Stimulated activated naive CD8-positive, alpha-beta T cell treated with anti-CD3 and anti-CD28 coated beads, Interleukin-15, Interleukin-2, amounts not matched to agents 100 U/mL and 50 U/mL, for 24 hours (primary cell): ENCODE measurements at regions not wholly inside any gene's neighbourhood (a gene's known extent, or its start where the extent isn't known, plus 50 kb on each side); places are given as distances from the start of the nearest gene placed in this dataset.
"Not testable (repeated sequence)": the region's sequence is repeated elsewhere in the genome, so short reads cannot be mapped to it uniquely, and the experiment has no call there.

Experiments
- ATAC-seq: fragments of 150-1000 bp; cut with Tn5 transposase; one replicate; pipeline ENCODE4 v1.10.0; 2021
- DNase-seq: peaks from one replicate; pipeline ENCODE4 v3.0.0; 2021

DNA sequence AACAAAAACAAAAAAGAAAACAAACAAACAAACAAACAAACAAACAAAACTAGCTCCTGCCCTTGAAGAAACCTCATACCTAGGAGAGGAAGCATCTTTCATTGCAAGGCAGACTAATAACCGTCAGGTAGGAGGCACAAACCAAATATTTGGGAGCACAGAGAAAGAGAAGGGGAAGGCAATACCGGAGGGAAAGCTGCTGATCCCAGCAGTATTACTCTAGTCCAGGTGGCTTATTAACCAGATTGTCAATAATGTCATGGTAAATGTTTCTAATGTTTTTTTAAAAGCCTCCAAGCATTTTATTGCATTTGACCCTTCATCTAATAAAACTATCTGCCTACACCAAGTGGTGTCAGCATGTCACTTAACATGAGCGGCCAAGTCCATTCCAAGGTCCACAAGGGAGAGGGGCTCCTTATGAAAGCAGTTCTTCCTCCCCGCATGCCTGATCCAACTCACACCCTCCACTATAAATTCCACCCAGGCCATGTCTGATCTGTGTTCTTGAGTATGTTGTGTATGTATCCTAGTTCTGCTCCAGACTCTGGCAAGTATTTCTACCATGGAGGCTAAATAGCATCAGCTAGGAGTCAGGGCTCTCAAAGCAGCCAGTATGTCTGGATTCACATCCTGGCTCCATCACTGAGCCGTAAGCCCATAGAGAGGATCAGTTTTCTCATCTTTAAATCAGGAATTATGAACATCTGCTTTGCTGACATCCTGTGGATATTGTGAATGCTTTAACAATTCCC lies 208.1 kb upstream of the TENM4 start:
- DNase-seq, result no peak
- no peak for ATAC-seq

DNA sequence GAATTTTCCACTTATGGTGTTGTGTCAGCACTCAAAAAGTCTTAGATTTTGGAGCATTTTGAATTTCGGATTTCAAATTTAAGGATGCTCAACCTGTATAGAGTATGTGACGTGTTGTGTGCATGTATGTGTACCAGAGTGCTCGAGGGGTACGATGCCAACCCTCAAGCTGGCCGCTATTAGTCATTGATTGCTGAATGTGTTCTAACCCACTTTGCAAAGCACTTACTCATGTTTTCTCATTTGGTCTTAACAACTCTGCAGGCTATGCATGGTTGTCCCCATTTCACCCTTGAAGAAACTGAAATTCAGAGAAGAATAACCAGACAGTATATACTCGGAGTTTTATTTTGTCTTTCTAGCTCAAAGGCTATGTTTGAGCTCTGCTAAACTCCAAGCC lies 196.4 kb upstream of the TENM4 start:
- ATAC-seq, result no peak
- no peak for DNase-seq

DNA sequence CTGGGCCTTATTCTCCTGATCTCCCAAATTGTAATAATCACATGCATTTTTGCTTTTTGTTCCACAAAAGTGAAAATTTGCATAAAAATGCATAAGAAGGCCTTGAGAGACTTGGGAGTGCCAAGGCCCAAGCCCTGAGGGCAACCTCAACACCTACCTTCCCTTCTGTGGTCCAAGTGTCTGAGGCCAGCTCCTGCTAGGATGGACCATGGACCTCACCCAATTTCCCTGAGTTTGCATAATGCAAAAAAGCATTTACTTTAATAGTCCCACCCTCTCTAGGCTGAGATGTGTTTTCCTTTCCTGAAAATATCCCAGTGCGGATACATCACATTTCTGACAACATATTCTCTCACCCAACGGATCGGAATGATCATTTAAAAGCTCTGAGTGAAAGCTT lies 194.1 kb upstream of the TENM4 start:
- ATAC-seq, result no peak
- no peak for DNase-seq

DNA sequence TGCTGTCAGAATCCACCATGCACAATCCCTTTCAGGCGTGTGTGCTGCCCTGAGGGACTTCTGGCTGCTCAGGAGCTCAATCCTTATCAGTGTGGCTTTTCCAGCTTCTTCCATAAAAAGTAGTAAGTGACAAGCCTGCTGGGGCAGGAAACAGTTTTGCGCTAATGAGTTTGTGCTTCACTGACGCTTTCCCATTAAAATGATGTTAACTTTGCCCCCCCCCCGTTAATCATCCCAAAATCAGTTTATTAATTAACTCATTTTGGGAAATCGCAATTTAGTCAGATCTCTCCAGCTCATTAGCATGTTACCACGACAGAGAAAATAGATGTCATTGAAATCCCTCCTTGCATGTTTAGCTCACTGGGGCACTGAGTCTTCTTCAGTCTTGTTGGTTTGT lies 186.5 kb upstream of the TENM4 start:
- no peak for ATAC-seq
- no peak for DNase-seq

DNA sequence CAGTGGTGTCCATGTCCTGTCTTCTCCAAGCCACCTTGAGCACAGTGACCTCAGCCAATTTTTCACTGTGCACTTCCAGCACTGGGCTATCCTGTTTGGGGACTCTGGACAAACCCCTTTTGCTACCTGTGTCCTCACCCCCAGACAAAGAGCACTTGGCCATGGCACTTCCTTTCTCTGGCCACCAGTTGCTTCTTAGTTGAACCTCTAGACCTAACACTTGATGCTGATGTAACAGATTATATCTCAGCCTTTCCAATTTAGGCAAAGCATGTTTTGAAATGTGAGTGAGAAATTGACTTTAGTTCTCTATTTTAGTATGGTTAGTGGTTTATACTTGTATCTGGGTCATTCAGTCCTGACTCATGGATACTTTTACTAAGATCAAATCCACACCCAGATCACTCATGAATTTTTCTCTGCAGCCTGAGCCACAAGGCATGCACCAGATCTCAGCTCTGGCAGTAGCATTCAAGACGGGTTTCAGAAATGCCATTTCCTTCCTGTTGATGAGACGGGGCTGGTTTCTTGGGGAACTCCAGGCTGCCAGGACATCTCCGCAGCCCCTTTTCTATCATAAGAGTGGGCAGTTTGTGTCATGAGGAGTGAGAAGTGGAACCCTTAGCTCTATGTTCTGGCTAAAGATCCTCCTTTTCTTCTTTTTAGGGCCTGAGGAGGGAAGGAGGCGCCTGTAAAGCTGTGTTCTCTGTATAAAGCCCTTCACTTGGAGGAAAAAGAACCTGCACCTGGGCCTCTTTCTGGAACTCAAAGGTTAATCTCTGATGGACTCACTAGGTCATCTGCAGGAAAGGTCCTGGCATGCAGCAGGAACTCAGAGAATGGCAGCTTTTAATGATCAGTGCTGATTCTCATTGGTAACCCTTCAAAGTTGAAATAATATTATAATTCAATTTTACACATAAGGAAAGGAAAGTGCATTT lies 185.6 kb upstream of the TENM4 start:
- no peak for DNase-seq
- ATAC-seq, result no peak

DNA sequence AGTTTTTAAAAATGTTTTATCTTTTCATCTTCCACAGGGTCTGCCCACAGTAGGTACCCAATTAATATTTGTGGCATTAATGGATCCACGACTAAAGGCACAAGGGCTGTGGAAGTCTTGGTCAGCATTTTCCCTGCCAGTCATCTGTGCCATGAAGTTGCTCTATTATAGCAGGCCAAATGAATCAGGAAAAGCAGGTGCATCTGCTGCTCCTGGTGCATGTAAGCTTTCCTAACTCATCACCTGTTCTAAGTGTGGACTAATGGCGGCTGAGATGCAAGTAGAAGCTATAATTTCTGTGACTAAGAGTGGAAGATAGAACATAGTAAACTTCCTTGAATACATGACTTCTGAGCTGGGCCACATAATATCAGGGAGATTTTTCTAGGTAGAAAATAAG lies 182.5 kb upstream of the TENM4 start:
- DNase-seq (no peak), ATAC-seq (no peak)

DNA sequence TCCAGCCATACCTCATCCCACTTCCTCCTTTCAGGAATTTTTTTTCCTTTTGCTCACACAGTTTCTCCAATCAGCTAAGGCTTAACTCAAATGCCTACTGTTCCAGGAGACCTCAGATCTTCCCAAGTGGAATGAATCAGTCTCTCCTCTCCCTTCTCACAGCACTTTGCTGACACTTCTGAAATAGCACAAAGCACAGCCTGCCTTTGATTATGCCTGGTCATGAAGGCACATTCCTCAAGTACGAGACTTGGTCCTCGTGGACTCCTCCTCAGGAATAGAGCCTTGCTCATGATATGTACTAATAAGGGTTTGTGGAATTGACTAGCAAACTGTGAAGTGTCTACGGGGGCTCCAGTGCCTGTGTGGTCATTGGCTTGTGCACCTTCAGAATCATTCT lies 176.7 kb upstream of the TENM4 start:
- DNase-seq (no peak), ATAC-seq (no peak)

DNA sequence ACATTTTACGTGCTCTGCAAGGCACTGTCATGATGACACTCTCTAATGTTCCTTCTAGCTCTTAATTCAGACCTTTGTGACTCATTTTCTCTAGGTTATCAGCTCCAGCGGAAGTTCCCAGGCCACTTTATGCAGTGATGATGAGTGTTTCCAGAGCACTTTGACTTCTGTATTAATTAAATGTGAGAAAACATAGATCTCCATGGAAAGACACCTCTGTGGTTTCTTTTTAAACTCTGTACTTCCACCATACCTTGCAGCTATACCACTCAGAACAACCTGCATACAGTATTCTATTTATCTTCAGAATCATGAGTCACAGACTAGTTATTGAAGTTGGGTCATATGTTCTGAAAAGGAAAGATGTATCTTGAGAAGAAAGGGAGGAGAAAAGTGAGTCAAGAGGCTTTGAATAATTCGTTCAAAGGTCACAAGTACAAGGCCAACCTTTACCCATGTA lies 175.6 kb upstream of the TENM4 start:
- no peak for DNase-seq
- no peak for ATAC-seq

DNA sequence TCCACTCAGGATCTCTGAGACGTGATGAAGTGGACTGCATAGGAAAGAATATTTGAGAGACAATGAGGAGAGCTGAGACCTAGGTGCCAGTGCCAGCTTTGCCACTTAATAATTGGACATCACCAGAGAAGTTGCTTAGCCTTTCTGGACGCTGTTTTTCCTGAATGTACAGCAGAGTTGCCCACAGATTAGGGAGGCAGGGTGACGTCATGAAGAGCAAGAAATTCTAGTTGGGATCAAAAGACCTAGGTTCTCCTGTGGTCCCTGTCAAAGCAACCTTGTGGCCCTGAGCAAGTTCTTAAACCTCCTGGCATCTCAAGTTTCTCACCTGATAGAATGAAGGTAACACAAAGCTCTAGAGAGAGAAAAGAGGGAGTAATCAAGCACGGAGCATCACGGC lies 174.6 kb upstream of the TENM4 start:
- DNase-seq (no peak), ATAC-seq (no peak)

DNA sequence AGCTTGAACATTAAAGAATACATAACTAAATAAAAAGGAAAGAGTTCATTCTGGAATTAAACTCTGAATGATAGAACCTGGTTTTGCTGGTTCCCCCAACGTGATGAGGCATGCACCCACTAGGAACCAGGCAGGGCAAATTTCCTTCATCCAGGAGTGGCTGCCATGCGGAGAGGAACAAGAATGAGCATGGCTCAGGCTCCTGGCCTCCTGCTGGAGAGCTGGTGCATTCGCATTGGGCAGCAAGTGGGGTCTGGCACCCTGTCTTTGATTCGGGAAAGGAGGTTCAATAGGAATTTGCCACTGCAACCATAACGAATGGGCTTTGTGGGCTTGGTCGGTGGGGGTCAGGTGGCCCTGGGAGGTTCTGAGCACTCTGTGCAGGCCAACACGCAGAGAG lies 169.8 kb upstream of the TENM4 start:
- ATAC-seq, result no peak
- no peak for DNase-seq

DNA sequence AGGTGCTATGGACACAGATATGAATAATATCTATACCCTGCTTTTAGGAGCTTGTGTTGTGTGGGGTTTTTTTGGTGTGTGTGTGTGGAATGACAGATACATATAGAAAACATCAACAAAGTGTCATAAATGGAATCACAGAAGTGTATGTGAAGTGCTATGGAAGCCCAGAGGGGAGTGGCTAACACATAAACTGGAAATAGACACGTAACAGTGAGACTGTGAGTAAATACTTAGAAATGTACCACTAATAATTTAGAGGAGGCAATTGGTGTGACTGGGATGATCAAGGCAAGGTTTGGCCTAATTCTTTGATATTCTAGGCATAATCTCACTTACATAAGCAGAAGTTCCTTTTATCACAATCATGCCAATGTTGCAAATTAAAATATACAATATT lies 169.3 kb upstream of the TENM4 start:
- DNase-seq (no peak), ATAC-seq (no peak)

DNA sequence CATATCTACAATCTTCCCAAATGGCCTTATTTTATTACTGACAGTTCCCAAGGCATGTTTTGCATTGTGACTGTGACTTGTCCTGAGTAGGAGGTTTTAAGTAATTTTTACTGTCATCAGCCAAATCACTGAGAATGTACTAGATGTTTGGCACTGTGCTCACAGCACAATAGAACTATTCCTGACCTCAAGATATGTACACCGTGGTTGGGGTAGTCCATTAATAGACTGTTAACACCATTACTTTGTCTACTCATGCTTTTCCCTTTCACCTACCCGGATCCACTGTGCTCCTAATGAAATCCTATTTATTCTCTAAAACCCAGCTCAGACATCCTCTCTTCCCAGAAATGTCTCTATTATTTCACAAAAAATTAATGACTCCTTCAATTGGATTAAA lies 168.7 kb upstream of the TENM4 start:
- ATAC-seq (no peak), DNase-seq (no peak)

DNA sequence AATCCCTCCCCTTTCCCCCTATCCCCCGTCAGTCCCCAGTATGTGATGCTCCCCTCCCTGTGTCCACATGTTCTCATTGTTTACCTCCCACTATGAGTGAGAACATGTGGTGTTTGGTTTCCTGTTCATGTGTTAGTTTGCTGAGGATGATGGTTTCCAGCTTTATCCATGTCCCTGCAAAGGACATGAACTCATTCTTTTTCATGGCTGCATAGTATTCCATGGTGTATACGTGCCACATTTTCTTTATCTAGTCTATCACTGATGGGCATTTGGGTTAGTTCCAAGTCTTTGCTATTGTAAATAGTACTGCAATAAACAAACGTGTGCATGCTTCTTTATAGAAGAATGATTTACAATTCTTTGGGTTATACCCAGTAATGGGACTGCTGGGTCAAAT lies 165.6 kb upstream of the TENM4 start:
- ATAC-seq, DNase-seq: not testable (repeated sequence)

DNA sequence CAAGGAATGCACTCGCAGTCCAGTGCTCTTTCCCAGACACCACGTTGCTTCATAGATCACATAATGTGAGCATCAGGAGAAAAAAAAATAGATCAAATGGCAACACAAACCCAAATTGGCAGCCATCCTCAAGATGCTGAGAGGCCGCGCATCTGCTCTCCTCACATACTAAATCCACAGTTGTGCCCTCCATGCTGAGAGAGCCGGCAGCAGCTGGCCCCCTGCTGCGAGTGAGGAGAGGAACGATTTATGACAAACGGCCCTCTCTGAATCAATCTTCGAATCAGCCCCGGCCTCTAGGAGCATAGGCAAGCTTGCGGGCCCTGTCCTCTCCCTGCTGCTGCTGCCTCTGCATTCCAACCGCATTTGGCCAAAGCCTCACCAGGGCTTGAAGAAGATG lies 159.9 kb upstream of the TENM4 start:
- DNase-seq, result no peak

DNA sequence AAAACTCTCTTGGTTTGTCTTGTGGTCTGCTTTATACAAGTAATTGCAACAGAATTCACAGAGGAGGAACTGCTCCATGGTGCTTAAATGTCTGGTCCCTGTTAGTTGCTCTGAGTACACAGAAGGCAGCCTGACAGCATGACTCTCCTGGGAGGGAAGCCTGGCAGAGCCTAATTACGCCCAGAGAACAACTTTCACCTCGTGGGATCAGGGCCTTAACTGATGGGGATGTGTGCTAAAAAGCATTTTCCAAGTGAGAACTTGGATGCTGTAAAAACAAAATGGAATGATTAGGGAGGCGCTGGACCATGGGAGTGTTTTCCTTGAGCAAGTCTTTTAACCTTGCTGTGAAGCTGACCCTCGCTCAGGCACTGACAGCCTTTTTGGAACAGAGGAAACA lies 154.0 kb upstream of the TENM4 start:
- DNase-seq (no peak), ATAC-seq (no peak)

More for the DNA sequence above, 159.9 kb upstream of the TENM4 start:
- ATAC-seq, result no peak

DNA sequence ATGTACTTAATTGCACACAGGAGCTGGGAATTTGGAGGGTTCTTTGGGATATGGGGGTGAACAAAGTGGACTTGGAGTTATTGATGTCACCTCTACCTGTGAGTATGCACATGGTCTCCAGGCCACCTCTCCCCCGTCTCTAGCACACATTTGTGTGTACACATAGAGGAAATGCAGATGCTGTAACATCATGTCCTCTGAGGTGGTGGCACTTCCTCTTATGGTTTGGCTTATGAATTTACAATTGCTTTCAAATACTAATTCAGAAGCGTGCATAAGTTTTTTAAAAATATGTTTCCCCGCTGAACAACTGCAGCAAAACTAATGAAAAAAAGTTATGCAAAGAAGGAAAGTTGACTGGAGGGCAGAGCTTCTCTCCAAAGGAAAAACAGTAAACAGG lies 152.0 kb upstream of the TENM4 start:
- no peak for ATAC-seq

DNA sequence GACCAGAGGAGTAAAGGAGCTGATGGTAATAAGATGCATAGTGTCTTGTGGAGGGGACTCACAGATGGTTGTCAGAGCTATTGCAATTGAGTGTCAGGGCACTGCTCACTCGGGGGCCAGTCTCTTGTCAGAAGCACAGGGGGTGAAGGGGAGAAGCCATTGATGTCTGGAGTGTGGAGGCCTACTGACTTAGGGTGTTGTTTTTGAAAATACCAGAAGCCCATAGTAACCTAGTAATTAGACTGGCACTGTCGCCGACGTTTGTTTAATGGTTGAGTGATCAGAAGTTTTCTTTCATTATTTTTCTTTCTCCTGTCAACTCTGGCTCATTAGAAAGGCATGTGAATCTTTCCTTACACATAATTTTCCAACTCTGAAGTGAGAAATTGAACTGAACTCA lies 151.6 kb upstream of the TENM4 start:
- no peak for DNase-seq
- no peak for ATAC-seq

More for the DNA sequence above, 152.0 kb upstream of the TENM4 start:
- DNase-seq, result no peak

DNA sequence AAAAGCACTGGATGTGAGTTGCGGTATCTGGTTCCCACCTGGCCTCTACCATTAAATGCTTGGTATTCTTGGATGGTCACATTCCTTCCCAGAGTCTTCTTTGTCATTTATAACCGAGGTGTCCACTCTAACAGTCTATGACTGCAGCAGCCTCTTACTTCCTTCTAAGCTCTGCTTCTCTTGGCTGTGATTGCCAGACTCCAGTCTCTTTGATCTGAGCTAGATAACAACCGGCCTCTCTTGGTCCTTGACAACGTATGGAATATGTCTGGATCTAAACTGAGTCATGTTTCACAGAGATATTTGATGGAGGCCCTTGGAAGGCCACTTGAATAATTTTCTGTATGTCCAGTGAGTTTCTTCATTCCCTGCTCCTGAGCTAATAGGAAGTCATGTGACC lies 141.6 kb upstream of the TENM4 start:
- no peak for ATAC-seq
- no peak for DNase-seq

DNA sequence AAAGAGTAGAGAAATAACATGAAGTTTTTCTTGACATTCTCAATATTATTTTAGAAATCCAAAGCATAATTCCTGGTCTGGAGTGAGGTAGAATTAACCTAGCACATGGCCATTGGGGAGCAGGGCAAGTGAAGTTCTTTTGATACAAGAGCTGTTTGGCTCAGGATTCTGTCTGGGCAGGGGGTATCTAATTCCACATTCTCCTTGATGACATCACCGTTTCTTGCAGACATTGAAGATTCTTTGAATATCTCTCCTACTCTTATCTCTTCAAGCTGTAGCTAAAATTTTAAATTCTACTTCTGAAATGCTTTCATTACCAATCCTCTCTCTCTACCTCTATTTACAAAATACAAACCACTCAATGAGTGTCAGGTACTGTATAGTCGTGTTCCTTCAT lies 138.2 kb upstream of the TENM4 start:
- ATAC-seq, result no peak
- no peak for DNase-seq

DNA sequence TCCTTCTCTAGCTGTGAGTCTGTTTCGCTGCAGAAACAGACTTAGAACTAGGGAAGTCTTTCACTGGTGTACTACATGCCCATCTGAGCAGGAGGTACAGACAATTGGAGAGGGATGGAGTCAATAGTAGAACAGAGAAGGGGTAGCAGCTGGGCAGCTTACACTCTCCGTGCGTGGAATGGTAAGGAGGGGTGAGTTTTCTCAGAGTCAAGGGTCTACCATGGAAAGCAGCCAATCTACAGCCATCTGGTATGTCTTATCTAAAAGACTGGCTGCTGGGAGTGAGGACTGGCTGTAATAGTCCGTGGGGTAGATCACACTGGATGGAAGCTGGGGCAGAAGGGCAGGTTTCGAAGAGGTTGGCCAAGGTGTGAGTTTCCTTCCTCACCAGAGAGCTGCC lies 137.3 kb upstream of the TENM4 start:
- DNase-seq (no peak), ATAC-seq (no peak)

DNA sequence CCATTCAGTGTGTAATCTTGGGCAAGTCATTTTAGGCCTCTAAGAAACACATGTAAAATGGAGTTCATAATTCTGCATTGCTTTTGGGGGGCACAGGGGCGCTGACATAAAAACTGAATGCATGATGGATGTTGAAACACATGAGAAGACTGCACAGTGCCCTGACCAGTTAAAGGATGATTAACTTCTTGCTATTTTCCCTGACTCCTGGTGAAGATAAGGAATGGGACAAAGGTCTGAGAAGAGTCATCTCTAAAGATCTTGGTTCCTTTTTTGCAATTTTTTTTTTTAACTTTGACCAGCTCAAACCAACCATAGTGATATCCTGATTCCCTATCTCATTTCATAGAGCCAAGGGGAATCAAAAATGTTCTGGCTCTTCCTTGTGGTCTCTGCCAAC lies 134.9 kb upstream of the TENM4 start:
- no peak for ATAC-seq
- DNase-seq, result no peak

DNA sequence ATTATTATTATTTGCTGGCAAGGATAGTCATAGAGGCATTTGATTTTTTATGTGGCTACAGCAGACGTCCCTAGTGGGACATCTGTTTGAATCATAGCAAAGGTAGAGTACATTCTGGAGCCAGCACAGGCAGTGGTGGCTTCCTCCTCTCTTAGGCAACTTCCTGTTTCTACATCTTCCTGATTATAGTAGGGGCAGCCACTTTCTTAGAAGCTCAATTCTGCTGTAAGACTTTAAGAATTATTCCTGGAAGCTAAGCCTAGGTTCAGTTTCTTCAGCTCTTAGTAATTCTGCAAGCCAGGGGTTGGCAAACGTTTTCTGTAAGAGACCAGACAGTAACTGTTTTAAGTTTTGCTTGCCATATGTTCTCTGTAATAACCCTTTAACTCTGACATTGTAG lies 129.3 kb upstream of the TENM4 start:
- ATAC-seq, result no peak
- no peak for DNase-seq

DNA sequence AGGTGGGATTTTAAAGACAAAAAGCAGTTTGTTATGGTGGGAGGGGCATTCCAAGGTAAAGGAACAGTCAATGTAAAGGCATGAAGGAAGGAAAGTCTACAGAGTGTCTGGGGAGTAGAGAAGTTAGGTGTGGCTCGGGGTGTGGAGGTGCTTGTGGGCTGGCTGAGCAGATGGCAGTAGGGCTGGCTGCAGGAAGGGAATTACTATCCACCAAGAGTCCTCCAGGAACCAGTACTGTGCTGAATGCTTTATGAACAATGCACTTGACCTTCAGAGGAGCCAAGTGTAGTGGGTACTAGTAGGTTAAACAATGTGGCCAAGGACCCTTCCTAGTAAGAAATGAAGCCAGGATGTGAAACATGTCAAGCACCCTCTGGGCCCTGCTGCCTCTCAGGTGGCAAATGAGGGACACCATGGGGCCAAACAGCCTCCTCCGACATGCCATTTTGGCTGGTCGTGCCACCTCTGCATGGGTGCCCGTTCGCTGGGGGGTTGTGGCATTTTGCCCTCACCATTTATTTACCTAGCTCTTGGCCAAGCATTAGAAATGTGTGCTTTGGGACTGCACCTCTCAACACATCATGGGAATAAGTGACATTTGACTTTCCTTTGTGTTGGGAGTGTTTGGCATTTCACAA lies 123.6 kb upstream of the TENM4 start:
- ATAC-seq, result no peak
- no peak for DNase-seq
